Fibroblast of mammary gland (primary cell): ENCODE measurements at regions not wholly inside any gene's neighbourhood (a gene's known extent, or its start where the extent isn't known, plus 50 kb on each side); places are given as distances from the start of the nearest gene placed in this dataset.

Experiments used
- DNase-seq: peaks from one replicate; pipeline ENCODE4 v3.0.0-alpha.2; 2010; ENCODE audit warnings: low read depth
- H3K4me3 ChIP-seq: 2 replicates; pipeline ENCODE4 v1.5.1; 2011; ENCODE audit warnings: low read depth, mild to moderate bottlenecking, low read length, moderate library complexity; ENCODE audit not compliant: control insufficient read depth
- TF ChIP-seq, protein P1 (sequence below): conservative IDR thresholded peaks from 2 replicates; pipeline ENCODE4 v1.5.1; 2011; ENCODE audit warnings: low read depth, low read length, inconsistent platforms; ENCODE audit not compliant: control insufficient read depth, insufficient read depth

DNA sequence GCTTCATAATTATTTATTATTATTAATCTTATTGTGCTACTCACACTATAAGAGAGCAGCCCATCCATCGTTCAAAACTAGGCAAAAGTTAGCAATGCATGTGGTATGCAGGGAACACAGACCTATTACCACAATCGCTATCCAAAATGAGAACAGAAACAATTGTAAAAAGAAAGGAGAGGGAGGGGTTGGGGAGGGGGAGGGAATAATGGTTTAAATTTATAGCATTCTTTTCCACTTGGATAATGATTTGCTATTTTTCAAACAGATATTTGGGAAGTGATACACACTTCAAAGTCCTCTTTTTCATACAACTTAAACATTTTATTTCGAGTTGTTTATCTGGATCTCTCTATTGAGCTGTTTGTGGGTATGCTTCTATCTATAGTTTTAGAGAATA is 248.6 kb upstream of the SOX5 start:
- H3K4me3 ChIP-seq: no peak overlapping the region
- TF ChIP-seq, protein P1, sequence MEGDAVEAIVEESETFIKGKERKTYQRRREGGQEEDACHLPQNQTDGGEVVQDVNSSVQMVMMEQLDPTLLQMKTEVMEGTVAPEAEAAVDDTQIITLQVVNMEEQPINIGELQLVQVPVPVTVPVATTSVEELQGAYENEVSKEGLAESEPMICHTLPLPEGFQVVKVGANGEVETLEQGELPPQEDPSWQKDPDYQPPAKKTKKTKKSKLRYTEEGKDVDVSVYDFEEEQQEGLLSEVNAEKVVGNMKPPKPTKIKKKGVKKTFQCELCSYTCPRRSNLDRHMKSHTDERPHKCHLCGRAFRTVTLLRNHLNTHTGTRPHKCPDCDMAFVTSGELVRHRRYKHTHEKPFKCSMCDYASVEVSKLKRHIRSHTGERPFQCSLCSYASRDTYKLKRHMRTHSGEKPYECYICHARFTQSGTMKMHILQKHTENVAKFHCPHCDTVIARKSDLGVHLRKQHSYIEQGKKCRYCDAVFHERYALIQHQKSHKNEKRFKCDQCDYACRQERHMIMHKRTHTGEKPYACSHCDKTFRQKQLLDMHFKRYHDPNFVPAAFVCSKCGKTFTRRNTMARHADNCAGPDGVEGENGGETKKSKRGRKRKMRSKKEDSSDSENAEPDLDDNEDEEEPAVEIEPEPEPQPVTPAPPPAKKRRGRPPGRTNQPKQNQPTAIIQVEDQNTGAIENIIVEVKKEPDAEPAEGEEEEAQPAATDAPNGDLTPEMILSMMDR: no peak
- DNase-seq: peak; percentile 12

DNA sequence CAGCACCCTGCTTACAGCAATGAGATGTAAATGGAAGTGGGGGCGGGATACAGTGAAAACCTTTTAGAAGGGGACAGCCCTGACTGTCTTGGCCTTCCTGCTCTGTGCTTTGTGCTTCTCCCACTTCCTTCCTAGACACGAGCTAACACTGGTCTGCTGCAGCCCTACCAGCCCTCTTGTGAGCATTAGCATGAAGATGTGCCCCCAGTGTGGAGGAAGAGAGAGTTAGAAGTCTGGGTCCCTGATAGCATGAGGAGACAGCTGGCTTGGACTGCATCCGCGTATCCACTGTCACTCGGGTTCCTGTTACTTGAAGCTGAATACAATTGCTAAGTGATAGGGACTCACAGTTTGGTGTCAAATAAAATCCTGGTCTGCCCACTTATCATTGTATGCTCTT is 248.1 kb upstream of the SOX5 start:
- H3K4me3 ChIP-seq: no peak overlapping the region
- TF ChIP-seq, protein P1: no peak
- no peak for DNase-seq

DNA sequence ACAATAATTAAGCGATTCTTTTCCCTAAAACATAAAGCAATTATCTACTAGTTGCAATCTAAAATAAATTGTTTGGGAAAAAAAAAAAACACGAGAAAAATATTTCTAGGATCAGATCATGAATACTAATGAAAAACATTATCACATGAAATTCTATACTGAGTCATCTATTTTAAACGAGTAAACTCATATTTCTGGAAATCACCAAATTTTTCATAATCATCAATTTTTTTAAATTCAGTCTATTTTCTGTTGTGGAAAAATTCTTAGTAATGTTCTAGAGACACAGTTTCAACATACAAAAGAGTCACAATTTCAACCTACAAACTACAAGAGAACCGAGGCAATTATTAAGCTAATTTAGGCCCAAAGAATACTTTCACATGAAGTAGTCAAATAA is 245.6 kb upstream of the SOX5 start:
- no peak overlapping the region for H3K4me3 ChIP-seq
- no peak for DNase-seq
- TF ChIP-seq, protein P1: no peak

DNA sequence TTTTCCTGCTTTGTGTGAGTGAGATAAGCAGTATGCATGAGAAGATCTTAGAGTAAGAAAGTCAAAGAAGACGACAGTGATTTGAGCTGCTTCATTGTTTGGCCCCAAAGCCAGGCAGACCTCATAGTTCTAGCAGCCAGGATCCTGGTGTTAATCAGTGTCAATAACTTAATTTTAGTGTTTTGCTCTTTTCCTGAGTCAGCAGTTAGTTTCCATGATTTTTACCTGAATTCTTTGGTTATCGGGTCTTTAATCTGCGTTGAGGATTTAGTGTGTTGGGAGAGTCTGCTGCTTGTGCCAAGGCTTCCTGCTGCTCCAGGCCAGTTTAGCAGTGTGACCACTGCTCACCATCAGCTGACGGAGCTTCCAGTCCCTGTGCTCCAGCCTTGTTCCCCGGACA is 241.6 kb upstream of the SOX5 start:
- TF ChIP-seq, protein P1: no peak
- no peak for DNase-seq
- no peak overlapping the region for H3K4me3 ChIP-seq

DNA sequence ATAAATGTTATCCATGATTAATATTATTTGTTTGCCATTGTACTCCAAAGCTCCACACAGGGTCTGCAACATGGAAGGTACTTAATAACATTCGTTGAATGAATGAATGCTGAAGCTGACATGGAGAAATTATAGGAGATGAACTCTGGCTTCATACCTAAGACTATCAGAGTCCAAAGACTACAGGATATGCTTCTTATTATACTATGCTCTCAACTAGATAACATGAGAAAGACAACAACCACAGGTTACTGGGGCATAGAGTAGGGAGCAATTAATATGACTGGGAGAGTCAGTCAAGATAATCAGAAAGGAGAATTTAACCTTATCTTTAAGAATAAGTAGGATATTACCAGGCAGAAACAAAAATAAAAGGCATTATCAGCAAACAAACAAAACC is 236.3 kb upstream of the SOX5 start:
- TF ChIP-seq, protein P1: no peak
- H3K4me3 ChIP-seq: no peak overlapping the region
- DNase-seq: no peak

DNA sequence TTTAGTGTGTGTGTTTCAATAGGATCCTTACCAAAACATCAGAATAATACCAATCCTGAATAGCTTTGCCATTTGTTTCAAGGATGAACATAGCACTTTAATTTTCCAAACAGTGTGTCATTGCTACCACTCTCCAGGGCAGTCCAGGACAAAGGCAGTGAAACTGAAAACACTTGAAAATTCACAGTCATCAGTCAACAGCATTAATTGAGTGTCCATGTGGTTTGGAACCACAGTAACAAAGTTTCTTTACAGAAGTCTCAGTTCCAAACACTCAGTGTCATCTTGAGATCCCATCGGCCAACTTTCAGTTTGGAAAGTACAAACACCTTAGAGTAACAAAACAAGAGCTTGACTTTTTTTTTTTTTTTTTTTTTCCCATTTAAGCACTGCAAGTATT is 228.4 kb upstream of the SOX5 start:
- H3K4me3 ChIP-seq: no peak overlapping the region
- no peak for DNase-seq
- TF ChIP-seq, protein P1: no peak

DNA sequence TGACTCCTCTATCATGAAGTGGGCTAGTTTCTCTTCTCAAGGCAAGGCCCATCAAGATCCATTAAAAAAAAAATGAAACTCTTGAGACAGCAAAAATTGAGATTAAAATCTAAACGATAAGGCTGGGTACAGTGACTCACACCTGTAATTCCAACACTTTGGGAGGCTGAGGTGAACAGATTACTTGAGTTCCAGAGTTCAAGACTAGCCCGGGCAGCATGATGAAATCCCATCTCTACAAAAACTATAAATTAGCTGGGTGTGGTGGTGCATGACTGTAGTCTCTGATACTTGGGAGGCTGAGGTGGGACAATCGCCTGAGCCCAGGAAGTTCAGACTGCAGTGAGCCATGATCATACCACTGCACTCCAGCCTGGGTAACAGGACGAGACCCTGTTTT is 226.5 kb upstream of the SOX5 start:
- H3K4me3 ChIP-seq: no peak overlapping the region
- TF ChIP-seq, protein P1: no peak
- DNase-seq: no peak
